ENCODE measurements at regions not wholly inside any gene's neighbourhood (a gene's known extent, or its start where the extent isn't known, plus 50 kb on each side); places are given as distances from the start of the nearest gene placed in this dataset.

GRCh38 chr20:7269452-7269851 lies 502.0 kb downstream of the BMP2 start:
- Histone ChIP-seq H4K20me1 (replicated peaks; ENCODE audit: insufficient read depth) (no peaks in the 10 kb centered on the region), H3K9me2 (ENCODE audit: insufficient read depth) (no peaks in the 10 kb centered on the region), H2AFZ (peak overlapping the region; percentile 86), H3F3A (replicated peaks; ENCODE audit: low read depth) (no peaks in the 10 kb centered on the region), H3K36me3 (ENCODE audit: insufficient read depth) (no peaks in the 10 kb centered on the region), H3K4me2 (no peak overlapping the region), H3K27me3 (ENCODE audit: insufficient read depth) (no peaks in the 10 kb centered on the region), H3K4me1 (ENCODE audit: insufficient read depth) (no peaks in the 10 kb centered on the region), H3K27ac (ENCODE audit: low read depth) (no peak overlapping the region), H3K4me3 (no peak overlapping the region), H3K79me2 (replicated peaks; ENCODE audit: insufficient read depth) (no peaks in the 10 kb centered on the region)
- H3K4me3 Mint-ChIP-seq = no peak overlapping the region
- H3K36me3 Mint-ChIP-seq (ENCODE audit: low read depth) = no peaks in the 10 kb centered on the region
- TF ChIP-seq STAT1 (IDR thresholded peaks at IDR 0.05; ENCODE audit: unreplicated experiment) (no peak), CREB1 (CRISPR knock-in tag; IDR thresholded peaks at IDR 0.05; ENCODE audit: low read depth) (no peak), EZH2phosphoT487 (IDR thresholded peaks at IDR 0.05; ENCODE audit: unreplicated experiment) (no peak), EZH2 (IDR thresholded peaks at IDR 0.05; ENCODE audit: low read depth, unreplicated experiment) (no peak), ETS1 (IDR thresholded peaks at IDR 0.05) (no peak), ZNF114 (CRISPR knock-in tag; IDR thresholded peaks at IDR 0.05) (no peak), JUNB (IDR thresholded peaks at IDR 0.05; ENCODE audit: unreplicated experiment) (no peak), POLR2AphosphoS5 (IDR thresholded peaks at IDR 0.05; ENCODE audit: low read depth) (no peak), ZNF331 (CRISPR knock-in tag; IDR thresholded peaks at IDR 0.05; ENCODE audit: low read depth) (no peak), NANOG (IDR thresholded peaks at IDR 0.05; ENCODE audit: borderline replicate concordance) (no peak)
- TF ChIP-seq, protein P1, sequence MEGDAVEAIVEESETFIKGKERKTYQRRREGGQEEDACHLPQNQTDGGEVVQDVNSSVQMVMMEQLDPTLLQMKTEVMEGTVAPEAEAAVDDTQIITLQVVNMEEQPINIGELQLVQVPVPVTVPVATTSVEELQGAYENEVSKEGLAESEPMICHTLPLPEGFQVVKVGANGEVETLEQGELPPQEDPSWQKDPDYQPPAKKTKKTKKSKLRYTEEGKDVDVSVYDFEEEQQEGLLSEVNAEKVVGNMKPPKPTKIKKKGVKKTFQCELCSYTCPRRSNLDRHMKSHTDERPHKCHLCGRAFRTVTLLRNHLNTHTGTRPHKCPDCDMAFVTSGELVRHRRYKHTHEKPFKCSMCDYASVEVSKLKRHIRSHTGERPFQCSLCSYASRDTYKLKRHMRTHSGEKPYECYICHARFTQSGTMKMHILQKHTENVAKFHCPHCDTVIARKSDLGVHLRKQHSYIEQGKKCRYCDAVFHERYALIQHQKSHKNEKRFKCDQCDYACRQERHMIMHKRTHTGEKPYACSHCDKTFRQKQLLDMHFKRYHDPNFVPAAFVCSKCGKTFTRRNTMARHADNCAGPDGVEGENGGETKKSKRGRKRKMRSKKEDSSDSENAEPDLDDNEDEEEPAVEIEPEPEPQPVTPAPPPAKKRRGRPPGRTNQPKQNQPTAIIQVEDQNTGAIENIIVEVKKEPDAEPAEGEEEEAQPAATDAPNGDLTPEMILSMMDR (conservative IDR thresholded peaks at IDR 0.05; ENCODE audit: low read depth in 2 of 2) = no peak
- TF ChIP-seq, protein P2, sequence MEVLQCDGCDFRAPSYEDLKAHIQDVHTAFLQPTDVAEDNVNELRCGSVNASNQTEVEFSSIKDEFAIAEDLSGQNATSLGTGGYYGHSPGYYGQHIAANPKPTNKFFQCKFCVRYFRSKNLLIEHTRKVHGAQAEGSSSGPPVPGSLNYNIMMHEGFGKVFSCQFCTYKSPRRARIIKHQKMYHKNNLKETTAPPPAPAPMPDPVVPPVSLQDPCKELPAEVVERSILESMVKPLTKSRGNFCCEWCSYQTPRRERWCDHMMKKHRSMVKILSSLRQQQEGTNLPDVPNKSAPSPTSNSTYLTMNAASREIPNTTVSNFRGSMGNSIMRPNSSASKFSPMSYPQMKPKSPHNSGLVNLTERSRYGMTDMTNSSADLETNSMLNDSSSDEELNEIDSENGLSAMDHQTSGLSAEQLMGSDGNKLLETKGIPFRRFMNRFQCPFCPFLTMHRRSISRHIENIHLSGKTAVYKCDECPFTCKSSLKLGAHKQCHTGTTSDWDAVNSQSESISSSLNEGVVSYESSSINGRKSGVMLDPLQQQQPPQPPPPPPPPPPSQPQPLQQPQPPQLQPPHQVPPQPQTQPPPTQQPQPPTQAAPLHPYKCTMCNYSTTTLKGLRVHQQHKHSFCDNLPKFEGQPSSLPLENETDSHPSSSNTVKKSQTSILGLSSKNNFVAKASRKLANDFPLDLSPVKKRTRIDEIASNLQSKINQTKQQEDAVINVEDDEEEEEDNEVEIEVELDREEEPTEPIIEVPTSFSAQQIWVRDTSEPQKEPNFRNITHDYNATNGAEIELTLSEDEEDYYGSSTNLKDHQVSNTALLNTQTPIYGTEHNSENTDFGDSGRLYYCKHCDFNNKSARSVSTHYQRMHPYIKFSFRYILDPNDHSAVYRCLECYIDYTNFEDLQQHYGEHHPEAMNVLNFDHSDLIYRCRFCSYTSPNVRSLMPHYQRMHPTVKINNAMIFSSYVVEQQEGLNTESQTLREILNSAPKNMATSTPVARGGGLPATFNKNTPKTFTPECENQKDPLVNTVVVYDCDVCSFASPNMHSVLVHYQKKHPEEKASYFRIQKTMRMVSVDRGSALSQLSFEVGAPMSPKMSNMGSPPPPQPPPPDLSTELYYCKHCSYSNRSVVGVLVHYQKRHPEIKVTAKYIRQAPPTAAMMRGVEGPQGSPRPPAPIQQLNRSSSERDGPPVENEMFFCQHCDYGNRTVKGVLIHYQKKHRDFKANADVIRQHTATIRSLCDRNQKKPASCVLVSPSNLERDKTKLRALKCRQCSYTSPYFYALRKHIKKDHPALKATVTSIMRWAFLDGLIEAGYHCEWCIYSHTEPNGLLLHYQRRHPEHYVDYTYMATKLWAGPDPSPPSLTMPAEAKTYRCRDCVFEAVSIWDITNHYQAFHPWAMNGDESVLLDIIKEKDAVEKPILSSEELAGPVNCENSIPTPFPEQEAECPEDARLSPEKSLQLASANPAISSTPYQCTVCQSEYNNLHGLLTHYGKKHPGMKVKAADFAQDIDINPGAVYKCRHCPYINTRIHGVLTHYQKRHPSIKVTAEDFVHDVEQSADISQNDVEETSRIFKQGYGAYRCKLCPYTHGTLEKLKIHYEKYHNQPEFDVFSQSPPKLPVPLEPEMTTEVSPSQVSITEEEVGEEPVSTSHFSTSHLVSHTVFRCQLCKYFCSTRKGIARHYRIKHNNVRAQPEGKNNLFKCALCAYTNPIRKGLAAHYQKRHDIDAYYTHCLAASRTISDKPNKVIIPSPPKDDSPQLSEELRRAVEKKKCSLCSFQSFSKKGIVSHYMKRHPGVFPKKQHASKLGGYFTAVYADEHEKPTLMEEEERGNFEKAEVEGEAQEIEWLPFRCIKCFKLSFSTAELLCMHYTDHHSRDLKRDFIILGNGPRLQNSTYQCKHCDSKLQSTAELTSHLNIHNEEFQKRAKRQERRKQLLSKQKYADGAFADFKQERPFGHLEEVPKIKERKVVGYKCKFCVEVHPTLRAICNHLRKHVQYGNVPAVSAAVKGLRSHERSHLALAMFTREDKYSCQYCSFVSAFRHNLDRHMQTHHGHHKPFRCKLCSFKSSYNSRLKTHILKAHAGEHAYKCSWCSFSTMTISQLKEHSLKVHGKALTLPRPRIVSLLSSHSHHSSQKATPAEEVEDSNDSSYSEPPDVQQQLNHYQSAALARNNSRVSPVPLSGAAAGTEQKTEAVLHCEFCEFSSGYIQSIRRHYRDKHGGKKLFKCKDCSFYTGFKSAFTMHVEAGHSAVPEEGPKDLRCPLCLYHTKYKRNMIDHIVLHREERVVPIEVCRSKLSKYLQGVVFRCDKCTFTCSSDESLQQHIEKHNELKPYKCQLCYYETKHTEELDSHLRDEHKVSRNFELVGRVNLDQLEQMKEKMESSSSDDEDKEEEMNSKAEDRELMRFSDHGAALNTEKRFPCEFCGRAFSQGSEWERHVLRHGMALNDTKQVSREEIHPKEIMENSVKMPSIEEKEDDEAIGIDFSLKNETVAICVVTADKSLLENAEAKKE (CRISPR knock-in tag; IDR thresholded peaks at IDR 0.05) = no peak
- TF ChIP-seq, protein P3, sequence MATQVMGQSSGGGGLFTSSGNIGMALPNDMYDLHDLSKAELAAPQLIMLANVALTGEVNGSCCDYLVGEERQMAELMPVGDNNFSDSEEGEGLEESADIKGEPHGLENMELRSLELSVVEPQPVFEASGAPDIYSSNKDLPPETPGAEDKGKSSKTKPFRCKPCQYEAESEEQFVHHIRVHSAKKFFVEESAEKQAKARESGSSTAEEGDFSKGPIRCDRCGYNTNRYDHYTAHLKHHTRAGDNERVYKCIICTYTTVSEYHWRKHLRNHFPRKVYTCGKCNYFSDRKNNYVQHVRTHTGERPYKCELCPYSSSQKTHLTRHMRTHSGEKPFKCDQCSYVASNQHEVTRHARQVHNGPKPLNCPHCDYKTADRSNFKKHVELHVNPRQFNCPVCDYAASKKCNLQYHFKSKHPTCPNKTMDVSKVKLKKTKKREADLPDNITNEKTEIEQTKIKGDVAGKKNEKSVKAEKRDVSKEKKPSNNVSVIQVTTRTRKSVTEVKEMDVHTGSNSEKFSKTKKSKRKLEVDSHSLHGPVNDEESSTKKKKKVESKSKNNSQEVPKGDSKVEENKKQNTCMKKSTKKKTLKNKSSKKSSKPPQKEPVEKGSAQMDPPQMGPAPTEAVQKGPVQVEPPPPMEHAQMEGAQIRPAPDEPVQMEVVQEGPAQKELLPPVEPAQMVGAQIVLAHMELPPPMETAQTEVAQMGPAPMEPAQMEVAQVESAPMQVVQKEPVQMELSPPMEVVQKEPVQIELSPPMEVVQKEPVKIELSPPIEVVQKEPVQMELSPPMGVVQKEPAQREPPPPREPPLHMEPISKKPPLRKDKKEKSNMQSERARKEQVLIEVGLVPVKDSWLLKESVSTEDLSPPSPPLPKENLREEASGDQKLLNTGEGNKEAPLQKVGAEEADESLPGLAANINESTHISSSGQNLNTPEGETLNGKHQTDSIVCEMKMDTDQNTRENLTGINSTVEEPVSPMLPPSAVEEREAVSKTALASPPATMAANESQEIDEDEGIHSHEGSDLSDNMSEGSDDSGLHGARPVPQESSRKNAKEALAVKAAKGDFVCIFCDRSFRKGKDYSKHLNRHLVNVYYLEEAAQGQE (IDR thresholded peaks at IDR 0.05; ENCODE audit: unreplicated experiment) = no peak
- ATAC-seq (peak; percentile 29; the same call in 1 of the 3 replicates), DNase-seq (ENCODE audit: low spot score) (no peak)
- H3K9me3 Mint-ChIP-seq = no peaks in the 10 kb centered on the region
- H3K4me1 Mint-ChIP-seq = no peaks in the 10 kb centered on the region
- H3K27ac Mint-ChIP-seq = no peak overlapping the region
- H3K27me3 Mint-ChIP-seq (ENCODE audit: insufficient read depth, low read depth, poor library complexity) = no peaks in the 10 kb centered on the region

All from GM23338 (cell line).